ENCODE measurements at regions not wholly inside any gene's neighbourhood (a gene's known extent, or its start where the extent isn't known, plus 50 kb on each side); places are given as distances from the start of the nearest gene placed in this dataset.

DNA sequence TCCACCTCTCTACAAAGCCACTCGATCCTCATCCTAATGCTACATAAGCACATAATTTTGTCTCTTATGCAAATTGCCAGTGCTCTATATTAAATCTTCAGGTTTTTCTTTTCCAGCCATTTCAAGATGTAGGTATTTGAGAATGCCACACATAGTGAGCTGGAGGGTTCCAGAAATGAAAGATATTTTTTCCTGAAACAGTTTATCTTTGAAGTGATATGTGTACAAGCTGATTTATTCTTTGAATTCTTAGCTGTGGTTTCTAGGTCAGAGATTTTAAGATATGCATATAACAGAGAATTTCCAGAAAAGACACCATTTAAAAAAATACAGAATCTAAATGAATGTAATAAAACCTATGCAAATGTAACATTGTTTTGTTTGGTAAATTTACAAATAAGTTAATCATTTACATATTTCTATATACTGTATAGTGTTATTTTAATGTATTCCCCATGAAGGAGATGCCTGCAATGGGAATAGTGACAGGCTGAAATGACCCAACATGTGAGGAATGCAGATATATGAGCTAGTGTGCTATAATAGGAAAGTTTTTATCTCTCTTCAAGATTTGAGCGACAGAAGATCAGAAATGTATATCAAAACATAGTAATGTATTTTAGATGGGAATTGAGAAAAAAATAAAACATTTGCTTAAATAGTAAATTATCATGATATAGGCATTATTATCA lies 570.2 kb downstream of the SLITRK1 start:
- DNase-seq (ENCODE audit: low spot score) (no peak), ATAC-seq (ENCODE audit: low FRiP score) (no peak)
- TF ChIP-seq, protein P1, sequence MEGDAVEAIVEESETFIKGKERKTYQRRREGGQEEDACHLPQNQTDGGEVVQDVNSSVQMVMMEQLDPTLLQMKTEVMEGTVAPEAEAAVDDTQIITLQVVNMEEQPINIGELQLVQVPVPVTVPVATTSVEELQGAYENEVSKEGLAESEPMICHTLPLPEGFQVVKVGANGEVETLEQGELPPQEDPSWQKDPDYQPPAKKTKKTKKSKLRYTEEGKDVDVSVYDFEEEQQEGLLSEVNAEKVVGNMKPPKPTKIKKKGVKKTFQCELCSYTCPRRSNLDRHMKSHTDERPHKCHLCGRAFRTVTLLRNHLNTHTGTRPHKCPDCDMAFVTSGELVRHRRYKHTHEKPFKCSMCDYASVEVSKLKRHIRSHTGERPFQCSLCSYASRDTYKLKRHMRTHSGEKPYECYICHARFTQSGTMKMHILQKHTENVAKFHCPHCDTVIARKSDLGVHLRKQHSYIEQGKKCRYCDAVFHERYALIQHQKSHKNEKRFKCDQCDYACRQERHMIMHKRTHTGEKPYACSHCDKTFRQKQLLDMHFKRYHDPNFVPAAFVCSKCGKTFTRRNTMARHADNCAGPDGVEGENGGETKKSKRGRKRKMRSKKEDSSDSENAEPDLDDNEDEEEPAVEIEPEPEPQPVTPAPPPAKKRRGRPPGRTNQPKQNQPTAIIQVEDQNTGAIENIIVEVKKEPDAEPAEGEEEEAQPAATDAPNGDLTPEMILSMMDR (IDR thresholded peaks at IDR 0.05), result no peak

DNA sequence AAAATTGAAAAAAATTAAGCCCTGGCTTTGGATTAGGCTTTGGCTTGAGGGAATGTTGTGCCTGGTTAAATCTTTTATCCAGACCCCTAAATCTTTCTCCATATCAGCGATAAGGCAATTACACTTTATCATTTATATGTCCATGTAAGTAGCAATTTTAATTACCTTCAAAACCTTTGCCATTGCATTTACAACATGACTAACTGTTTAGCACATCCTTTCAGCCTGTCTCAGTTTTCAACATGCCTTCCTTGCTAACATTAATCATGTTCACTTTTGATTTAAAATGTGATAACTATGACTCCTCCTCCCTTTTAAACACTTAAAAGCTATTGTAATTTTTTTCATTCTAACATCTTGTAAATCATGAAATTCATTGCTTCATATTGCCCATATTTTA lies 583.7 kb downstream of the SLITRK1 start:
- ATAC-seq (ENCODE audit: low FRiP score) (no peak), DNase-seq (ENCODE audit: low spot score) (no peak)
- TF ChIP-seq, protein P1 (IDR thresholded peaks at IDR 0.05), result no peak

DNA sequence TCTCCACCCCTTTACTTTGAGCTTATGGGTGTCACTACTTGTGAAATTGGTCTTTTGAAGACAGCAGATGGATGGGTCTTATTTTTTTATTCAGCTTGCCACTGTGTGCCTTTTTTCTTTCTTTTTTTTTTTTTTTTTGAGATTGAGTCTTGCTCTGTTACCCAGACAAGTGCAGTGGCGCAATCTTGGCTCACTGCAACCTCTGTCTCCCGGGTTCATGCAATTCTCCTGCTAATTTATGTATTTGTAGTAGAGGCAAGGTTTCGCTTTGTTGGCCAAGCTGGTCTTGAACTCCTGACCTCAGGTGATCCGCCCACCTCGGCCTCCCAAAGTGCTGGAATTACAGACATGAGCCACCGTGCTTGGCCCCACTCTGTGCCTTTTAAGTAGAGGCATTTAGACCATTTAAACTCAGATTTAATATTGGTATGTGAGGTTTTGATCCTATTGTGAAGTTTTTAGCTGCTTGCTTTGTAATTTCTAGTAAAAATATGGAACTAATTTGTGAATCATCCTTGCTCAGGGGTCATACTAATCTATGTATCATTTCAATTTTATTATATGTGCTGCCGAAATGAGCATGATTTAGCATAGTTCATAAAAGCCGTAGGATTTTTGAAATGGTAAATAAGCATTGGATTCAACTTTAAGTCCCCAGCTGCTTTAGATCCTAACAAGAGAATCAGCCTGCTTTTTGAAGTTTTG lies 584.5 kb downstream of the SLITRK1 start:
- DNase-seq (ENCODE audit: low spot score), result no peak
- no peak for ATAC-seq (ENCODE audit: low FRiP score)
- TF ChIP-seq, protein P1 (IDR thresholded peaks at IDR 0.05), result no peak

- TF ChIP-seq, protein P1 (IDR thresholded peaks at IDR 0.05), result no peak
- no peak for ATAC-seq (ENCODE audit: low FRiP score)
These were observed 586.6 kb downstream of the SLITRK1 start for GRCh38 chr13:83295686-83296085.

GRCh38 chr13:83286737-83287136 lies 595.5 kb downstream of the SLITRK1 start:
- TF ChIP-seq, protein P1 (IDR thresholded peaks at IDR 0.05), result no peak
- DNase-seq (ENCODE audit: low spot score) (no peak), ATAC-seq (ENCODE audit: low FRiP score) (no peak)

More at GRCh38 chr13:83295686-83296085, 586.6 kb downstream of the SLITRK1 start:
- DNase-seq (ENCODE audit: low spot score), result no peak

GRCh38 chr13:83281654-83282053 lies 600.6 kb downstream of the SLITRK1 start:
- no peak for ATAC-seq (ENCODE audit: low FRiP score)
- TF ChIP-seq, protein P1 (IDR thresholded peaks at IDR 0.05), result no peak
- no peak for DNase-seq (ENCODE audit: low spot score)

GRCh38 chr13:83274679-83275078 lies 607.6 kb downstream of the SLITRK1 start:
- no peak for ATAC-seq (ENCODE audit: low FRiP score)
- TF ChIP-seq, protein P1 (IDR thresholded peaks at IDR 0.05), result no peak
- no peak for DNase-seq (ENCODE audit: low spot score)

Measured in omental fat pad (tissue), 3 donors.